A673 (cell line): ENCODE measurements at regions not wholly inside any gene's neighbourhood (a gene's known extent, or its start where the extent isn't known, plus 50 kb on each side); places are given as distances from the start of the nearest gene placed in this dataset.
"Not testable (repeated sequence)": the region's sequence is repeated elsewhere in the genome, so short reads cannot be mapped to it uniquely, and the experiment has no call there.

ENCODE experiments used
- CTCF ChIP-seq: fragments of 300-800, 200-600 bp; sonication (generic); conservative IDR thresholded peaks from 2 replicates; pipeline ENCODE4 v1.5.1; 2017; ENCODE audit warnings: low read depth, mild to moderate bottlenecking, antibody characterized with exemption, low read length, moderate library complexity, mixed read lengths
- EZH2 ChIP-seq: fragments of 200-600 bp; sonication (generic); IDR thresholded peaks from 2 replicates; pipeline ENCODE4 v1.6.1; 2017; ENCODE audit warnings: borderline replicate concordance, low read depth, mild to moderate bottlenecking, mixed read lengths, antibody characterized with exemption, low read length; ENCODE audit not compliant: poor library complexity, severe bottlenecking

DNA sequence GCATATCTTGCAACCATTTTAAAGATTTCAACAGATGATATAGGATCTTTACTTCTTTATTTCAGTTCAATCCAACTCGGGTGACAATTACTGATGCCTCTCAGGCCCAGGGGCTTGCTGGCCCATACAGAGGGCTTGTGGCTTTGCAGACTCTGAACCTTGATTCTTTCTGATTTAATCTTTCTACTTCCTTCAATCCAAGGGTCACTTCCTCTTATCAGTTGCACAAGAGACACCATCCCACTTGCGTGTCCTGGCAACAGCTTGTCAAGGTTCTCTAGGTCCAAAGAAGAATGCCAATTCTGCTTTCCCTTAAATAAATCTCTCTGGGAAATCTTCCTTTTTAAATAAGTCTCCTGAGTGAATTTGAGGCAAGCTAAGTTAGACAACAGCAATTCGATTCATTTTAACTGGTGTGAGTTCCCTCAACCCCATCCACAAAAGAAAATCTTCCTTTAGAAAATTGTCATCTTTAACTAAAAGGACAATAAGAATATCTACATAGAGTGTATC lies 75.1 kb upstream of the KIF2A start:
- TF ChIP-seq CTCF, EZH2: not testable (repeated sequence)
